ENCODE measurements at regions not wholly inside any gene's neighbourhood (a gene's known extent, or its start where the extent isn't known, plus 50 kb on each side); places are given as distances from the start of the nearest gene placed in this dataset.

DNA sequence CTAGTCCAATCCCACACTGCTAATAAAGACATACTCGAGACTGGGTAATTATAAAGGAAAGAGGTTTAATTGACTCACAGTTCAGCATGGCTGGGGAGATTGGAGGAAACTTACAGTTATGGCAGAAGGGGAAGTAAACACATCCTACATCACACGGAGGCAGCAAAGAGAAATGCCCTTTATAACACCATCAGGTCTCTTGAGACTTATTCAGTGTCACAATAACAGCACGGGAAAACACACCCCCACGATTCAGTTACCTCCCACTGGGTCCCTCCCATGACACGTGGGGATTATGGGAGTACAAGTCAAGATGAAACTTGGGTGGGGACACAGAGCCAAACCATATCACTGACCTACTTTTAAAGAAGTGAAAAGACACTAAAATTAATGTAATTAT is 1130.4 kb upstream of the SLC10A2 start:
- TF ChIP-seq, protein P1, sequence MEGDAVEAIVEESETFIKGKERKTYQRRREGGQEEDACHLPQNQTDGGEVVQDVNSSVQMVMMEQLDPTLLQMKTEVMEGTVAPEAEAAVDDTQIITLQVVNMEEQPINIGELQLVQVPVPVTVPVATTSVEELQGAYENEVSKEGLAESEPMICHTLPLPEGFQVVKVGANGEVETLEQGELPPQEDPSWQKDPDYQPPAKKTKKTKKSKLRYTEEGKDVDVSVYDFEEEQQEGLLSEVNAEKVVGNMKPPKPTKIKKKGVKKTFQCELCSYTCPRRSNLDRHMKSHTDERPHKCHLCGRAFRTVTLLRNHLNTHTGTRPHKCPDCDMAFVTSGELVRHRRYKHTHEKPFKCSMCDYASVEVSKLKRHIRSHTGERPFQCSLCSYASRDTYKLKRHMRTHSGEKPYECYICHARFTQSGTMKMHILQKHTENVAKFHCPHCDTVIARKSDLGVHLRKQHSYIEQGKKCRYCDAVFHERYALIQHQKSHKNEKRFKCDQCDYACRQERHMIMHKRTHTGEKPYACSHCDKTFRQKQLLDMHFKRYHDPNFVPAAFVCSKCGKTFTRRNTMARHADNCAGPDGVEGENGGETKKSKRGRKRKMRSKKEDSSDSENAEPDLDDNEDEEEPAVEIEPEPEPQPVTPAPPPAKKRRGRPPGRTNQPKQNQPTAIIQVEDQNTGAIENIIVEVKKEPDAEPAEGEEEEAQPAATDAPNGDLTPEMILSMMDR (IDR thresholded peaks at IDR 0.05; ENCODE audit: poor library complexity): no peak
- TF ChIP-seq EZH2phosphoT487 (IDR thresholded peaks at IDR 0.05; ENCODE audit: low read depth, severe bottlenecking, unreplicated experiment) (no peak), EZH2 (IDR thresholded peaks at IDR 0.05; ENCODE audit: borderline replicate concordance) (no peak)

All from hepatocyte (in vitro differentiated cells).